Thyroid gland (tissue), 4 donors: ENCODE measurements at regions not wholly inside any gene's neighbourhood (a gene's known extent, or its start where the extent isn't known, plus 50 kb on each side); places are given as distances from the start of the nearest gene placed in this dataset.

Source experiments
- DNase-seq, 2 donors: peaks; one replicate each; pipeline ENCODE4 v3.0.0-alpha.2; 2019
- H3K27ac ChIP-seq, 3 donors: fragments of 200-600 bp; sonication (generic); 1 replicate in 2 of 3; 2 replicates in 1 of 3; pipeline ENCODE4 v1.5.1; 2016 to 2019; ENCODE audit warnings: mild to moderate bottlenecking in 1 of 3, moderate library complexity in 1 of 3
- H3K27me3 ChIP-seq: fragments of 200-600 bp; sonication (generic); one replicate; pipeline ENCODE4 v1.5.1; 2019
- H3K36me3 ChIP-seq, 2 donors: fragments of 200-600 bp; sonication (generic); one replicate each; pipeline ENCODE4 v1.5.1; 2016 to 2019
- H3K4me1 ChIP-seq, 2 donors: fragments of 200-600 bp; sonication (generic); one replicate each; pipeline ENCODE4 v1.5.1; 2017 to 2019
- H3K4me3 ChIP-seq, 3 donors: fragments of 200-600 bp; sonication (generic); replicated peaks in 1 of 3; 1 replicate in 2 of 3; 2 replicates in 1 of 3; pipeline ENCODE4 v1.5.1; 2016; ENCODE audit warnings: mild to moderate bottlenecking in 1 of 3
- H3K9me3 ChIP-seq: fragments of 200-600 bp; sonication (generic); one replicate; pipeline ENCODE4 v1.5.1; 2017
- CTCF ChIP-seq, 6 experiments: fragments of 200-600 bp in 3 of 6; fragments of 450-650 bp in 3 of 6; sonication (generic) in 3 of 6; IDR thresholded peaks; one replicate each; pipeline ENCODE4 v1.5.1; 2016 to 2019; ENCODE audit warnings: antibody characterized with exemption in 6 of 6, mild to moderate bottlenecking in 2 of 6, inconsistent platforms in 1 of 6, moderate library complexity in 1 of 6
- POLR2A ChIP-seq, 2 donors: fragments of 450-650 bp; IDR thresholded peaks; one replicate each; pipeline ENCODE4 v1.6.1; 2017; ENCODE audit warnings: antibody characterized with exemption in 2 of 2, mild to moderate bottlenecking in 2 of 2, moderate library complexity in 1 of 2
- WGBS, 2 donors: methylation state at CpG; one replicate each; pipeline ENCODE4 v1.1.5; 2017; 5-methylcytosine and 5-hydroxymethylcytosine counted together
- intact Hi-C: fragments of 100-400 bp; cut with DNase I; formaldehyde crosslinking; loops from one replicate; pipeline ENCODE4 v1.15.1; 2023

GRCh38 chr5:107168848-107169752, 501.6 kb downstream of the EFNA5 start:
- intact Hi-C loops: no loop called here
- H3K27me3 ChIP-seq: no peaks in the 10 kb centered on the region
- no peaks in the 10 kb centered on the region for H3K9me3 ChIP-seq
- H3K27ac ChIP-seq: no peak overlapping the region
- no peak overlapping the region for H3K4me3 ChIP-seq
- DNase-seq: no peak
- WGBS, 2 donors: 81 to 91% methylated on average over 8 of the region's 8 CpGs
- no peaks in the 10 kb centered on the region for H3K4me1 ChIP-seq
- TF ChIP-seq POLR2A (IDR thresholded peaks at IDR 0.05) (no peak), CTCF (IDR thresholded peaks at IDR 0.05) (no peak)
- H3K36me3 ChIP-seq: no peaks in the 10 kb centered on the region

GRCh38 chr5:107168086-107168485, 502.7 kb downstream of the EFNA5 start:
- H3K27ac ChIP-seq: no peak overlapping the region
- no peaks in the 10 kb centered on the region for H3K27me3 ChIP-seq
- TF ChIP-seq POLR2A (IDR thresholded peaks at IDR 0.05) (no peak), CTCF (IDR thresholded peaks at IDR 0.05) (no peak)
- no peaks in the 10 kb centered on the region for H3K36me3 ChIP-seq
- no peaks in the 10 kb centered on the region for H3K9me3 ChIP-seq
- H3K4me1 ChIP-seq: no peaks in the 10 kb centered on the region
- DNase-seq: no peak
- no peak overlapping the region for H3K4me3 ChIP-seq
- 76 to 81% methylated on average over 1 of the region's 1 CpG for WGBS, 2 donors
- intact Hi-C loops: no loop called here

GRCh38 chr5:107165296-107165695, 505.4 kb downstream of the EFNA5 start:
- no peak overlapping the region for H3K27ac ChIP-seq
- intact Hi-C loops: no loop called here
- no peaks in the 10 kb centered on the region for H3K4me1 ChIP-seq
- no peak for DNase-seq
- TF ChIP-seq CTCF (IDR thresholded peaks at IDR 0.05): no peak
- no peak for TF ChIP-seq POLR2A (IDR thresholded peaks at IDR 0.05)
- no peaks in the 10 kb centered on the region for H3K9me3 ChIP-seq
- no peaks in the 10 kb centered on the region for H3K36me3 ChIP-seq
- H3K27me3 ChIP-seq: no peaks in the 10 kb centered on the region
- whole genome bisulfite sequencing, 2 donors: 41 to 62% methylated on average over 2 of the region's 2 CpGs
- H3K4me3 ChIP-seq: no peak overlapping the region

- Histone ChIP-seq H3K36me3 (no peaks in the 10 kb centered on the region), H3K27ac (no peak overlapping the region), H3K4me3 (no peak overlapping the region), H3K4me1 (no peaks in the 10 kb centered on the region), H3K27me3 (no peaks in the 10 kb centered on the region), H3K9me3 (no peaks in the 10 kb centered on the region)
- no peak for DNase-seq
- 100% methylated on average over 5 of the region's 5 CpGs; no CpG with 5 or more reads in 1 of the 2 donors for WGBS, 2 donors
- intact Hi-C loops: no loop called here
- TF ChIP-seq POLR2A (IDR thresholded peaks at IDR 0.05): no peak
- no peak for TF ChIP-seq CTCF (IDR thresholded peaks at IDR 0.05)
Measured at GRCh38 chr5:107157809-107158208, 512.9 kb downstream of the EFNA5 start.

GRCh38 chr5:107155707-107156106, 515.0 kb downstream of the EFNA5 start:
- Histone ChIP-seq H3K27ac (no peak overlapping the region), H3K36me3 (no peaks in the 10 kb centered on the region), H3K27me3 (no peaks in the 10 kb centered on the region), H3K4me3 (no peak overlapping the region), H3K9me3 (no peaks in the 10 kb centered on the region), H3K4me1 (no peaks in the 10 kb centered on the region)
- TF ChIP-seq CTCF (IDR thresholded peaks at IDR 0.05) (no peak), POLR2A (IDR thresholded peaks at IDR 0.05) (no peak)
- WGBS, 2 donors: 75% methylated on average over 4 of the region's 4 CpGs
- intact Hi-C loops: no loop called here
- DNase-seq: no peak
